AG09319 (cell line): ENCODE measurements at regions not wholly inside any gene's neighbourhood (a gene's known extent, or its start where the extent isn't known, plus 50 kb on each side); places are given as distances from the start of the nearest gene placed in this dataset.
"Not testable (repeated sequence)": the region's sequence is repeated elsewhere in the genome, so short reads cannot be mapped to it uniquely, and the experiment has no call there.

Experiments used
- DNase-seq: peaks from one replicate; pipeline ENCODE4 v3.0.0-alpha.2; 2010; ENCODE audit warnings: low read depth; ENCODE audit errors: extremely low read depth
- CTCF ChIP-seq: IDR thresholded peaks from 2 replicates; pipeline ENCODE4 v1.5.1; 2011; ENCODE audit warnings: low read depth, mild to moderate bottlenecking, inconsistent platforms, low read length, moderate library complexity

GRCh38 chr3:139110072-139110830, 65.6 kb upstream of the PRR23C start:
- TF ChIP-seq CTCF: no peak
- DNase-seq: no peak

GRCh38 chr3:139110929-139111328, 66.2 kb upstream of the PRR23C start:
- not testable (repeated sequence) for DNase-seq

DNA sequence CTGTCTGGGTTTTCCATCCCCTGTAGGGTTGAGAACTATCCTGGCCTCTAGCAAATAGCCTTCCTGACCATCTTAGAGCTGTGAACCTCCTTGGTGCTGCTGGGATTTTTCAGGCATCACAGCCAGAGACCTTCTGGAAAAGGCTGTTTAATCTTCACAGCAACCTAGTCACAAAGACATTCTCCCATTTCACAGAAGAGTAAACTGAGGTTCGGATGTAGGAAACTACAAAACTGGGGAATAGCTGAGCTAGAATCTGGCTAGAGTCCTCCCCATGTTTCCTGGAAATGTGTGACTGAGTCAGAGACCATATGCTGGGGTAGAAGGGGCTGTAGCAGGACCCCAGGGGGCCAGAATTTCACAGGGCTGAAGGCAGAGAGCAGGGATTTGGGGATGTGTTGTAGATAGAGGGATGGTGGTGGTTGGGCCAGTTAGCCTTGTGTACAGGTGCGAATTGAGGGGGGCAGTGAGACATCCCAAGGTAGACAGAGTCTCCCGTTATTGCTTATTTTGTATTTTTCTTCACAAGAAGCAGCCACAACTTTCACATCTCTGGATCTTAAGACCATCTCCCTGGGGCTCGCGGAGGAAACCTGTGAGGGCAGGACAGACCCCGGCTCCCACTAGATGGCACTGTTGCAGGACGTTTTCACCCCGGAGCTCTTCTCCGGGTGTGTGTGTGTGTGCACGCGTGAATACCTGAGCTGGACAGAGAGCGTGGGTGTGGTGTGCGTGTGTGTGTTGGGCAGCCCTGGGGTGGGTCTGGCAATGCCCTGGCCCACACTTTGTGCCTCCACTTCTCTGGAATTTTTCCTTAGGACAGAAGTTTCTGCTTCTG, 66.9 kb upstream of the PRR23C start:
- no peak for DNase-seq
- peak; percentile 93 for TF ChIP-seq CTCF

GRCh38 chr3:139112230-139112558, 67.5 kb upstream of the PRR23C start:
- DNase-seq: no peak
- TF ChIP-seq CTCF: no peak

DNA sequence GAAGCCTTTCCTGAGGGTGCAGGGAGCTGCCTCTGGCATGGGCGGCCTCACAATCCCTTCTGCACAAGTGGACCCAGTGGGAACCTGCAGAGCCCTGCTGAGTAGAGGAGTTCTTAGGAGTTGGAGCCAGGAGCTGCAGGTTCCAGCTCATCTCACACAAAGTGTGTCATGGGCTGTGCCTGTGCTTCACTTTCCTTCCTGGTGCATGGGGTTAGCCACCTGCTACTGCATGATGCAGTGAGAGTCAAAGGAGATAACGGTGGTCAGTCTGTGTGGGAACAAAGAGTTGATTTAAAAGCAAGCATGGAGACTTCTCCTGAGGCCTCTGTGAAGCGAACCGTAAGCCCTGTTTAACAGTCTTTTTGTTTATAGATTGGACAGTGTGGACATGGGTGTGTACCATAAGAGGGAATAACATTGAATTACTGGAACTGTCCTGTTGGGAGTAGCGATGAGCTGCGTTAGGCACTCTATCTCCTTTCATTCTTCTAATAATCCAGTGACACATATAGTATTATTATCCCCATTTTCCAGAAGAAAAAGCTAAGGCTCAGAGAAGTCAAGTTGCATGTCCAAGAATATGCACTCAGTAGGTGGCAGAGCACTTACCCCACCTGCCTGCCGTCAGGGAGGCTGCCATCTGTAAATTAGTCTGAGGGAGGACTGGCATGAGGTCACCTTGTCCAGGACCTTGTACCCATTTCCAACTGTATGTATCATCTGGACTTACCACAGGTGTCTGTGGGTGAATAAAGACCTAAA, 68.7 kb upstream of the PRR23C start:
- TF ChIP-seq CTCF: no peak; the same call in 1 of the 2 replicates
- DNase-seq: no peak

- DNase-seq: no peak
- no peak for TF ChIP-seq CTCF
Observed at GRCh38 chr3:139113993-139114375, 69.3 kb upstream of the PRR23C start.

GRCh38 chr3:139116631-139117030, 71.9 kb upstream of the PRR23C start:
- DNase-seq: not testable (repeated sequence)

DNA sequence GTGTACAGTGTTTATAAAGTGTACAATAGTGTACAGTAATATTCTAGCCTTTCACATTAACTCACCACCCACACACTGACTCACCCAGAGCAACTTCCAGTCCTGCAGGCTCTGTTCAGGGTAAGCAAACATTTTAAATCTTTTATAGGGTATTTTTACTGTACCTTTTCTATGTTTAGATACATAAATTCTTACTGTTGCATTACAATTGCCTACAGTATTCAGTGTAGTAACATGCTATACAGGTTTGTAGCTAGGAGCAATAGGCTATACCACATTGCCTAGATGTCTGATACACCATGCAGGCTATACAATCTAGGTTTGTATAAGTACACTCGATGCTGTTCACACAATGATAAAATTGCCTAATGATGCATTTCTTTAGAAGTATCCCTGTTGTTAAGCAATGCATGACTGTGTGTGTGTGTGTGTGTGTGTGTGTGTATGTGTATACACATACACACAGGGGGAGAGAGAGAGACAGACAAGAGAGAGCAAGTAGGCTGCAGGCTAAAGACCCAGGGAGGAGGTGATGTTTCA, 72.5 kb upstream of the PRR23C start:
- TF ChIP-seq CTCF: no peak
- no peak for DNase-seq
